ENCODE measurements at regions not wholly inside any gene's neighbourhood (a gene's known extent, or its start where the extent isn't known, plus 50 kb on each side); places are given as distances from the start of the nearest gene placed in this dataset.

DNA sequence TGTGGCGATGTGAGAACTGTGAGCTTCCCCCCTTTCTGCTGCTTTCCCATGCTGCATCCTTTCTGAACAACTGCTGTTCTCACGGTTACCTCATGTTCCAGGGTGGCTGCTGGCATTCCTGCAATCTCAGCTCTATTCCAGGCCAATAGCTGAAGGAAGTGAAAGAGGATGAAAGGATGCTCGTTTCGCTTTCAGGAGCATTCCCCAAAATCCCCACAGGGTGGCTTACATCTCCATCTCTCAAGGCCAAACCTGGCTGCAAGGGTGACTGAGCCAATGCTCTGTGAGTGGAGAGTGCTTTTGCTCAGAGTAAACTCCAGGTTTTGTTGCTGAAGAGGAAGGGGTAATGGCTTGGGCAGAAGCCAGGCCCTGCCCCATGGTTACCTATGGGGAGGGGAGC lies 848.2 kb downstream of the BRD1 start:
- TF ChIP-seq GATA2 (IDR thresholded peaks at IDR 0.05; ENCODE audit: low read depth, low read length): no peak
- TF ChIP-seq GATA3 (IDR thresholded peaks at IDR 0.05; ENCODE audit: low read depth, low read length): no peak

DNA sequence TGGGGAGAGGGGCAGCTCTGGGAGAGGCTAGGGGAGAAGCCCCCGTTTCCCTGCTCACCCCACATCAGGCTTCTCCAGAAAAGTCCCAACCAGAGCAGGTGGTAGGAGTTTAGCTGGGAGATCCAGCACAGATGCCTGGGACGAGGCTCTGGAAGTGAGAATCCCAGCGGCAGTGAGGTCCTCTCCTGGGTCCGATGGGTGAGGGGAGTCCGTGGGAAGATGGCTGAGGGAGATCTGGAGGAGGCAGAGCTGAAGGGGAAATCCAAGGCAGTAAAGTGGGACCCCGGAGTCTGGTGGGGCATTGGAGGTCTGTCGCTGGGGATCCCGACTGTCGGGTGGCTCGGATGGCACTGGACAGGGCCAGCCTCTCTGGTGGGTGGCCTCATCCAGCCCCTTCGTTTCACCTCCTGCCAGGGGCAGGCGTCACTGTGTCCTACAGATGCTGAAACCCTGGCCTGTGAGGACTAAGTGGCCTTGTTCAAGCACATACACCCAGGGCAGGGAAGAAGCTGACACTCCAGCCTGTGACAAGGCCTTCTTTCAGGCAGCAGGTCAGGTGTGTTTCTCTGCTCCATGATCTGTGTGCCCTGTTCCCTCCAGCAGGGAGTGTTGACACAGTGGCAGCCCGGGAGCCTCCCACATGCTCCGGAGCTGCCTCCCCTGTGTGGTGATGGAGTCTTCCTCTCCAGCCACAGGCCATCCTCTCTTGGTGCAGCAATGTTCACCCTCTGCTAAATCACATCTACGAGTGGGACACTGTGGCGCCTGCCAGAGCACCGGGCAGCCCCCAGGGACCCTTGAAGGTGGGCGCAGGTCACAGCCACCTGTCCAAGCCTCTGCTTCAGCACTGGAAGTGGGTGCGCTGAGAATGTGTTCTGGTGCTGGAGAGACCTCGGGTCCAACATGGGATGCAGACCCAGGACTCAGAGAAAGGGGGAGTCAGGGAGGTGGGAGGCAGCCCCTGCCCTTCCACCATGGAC lies 850.8 kb downstream of the BRD1 start:
- TF ChIP-seq GATA2 (IDR thresholded peaks at IDR 0.05; ENCODE audit: low read depth, low read length): no peak

DNA sequence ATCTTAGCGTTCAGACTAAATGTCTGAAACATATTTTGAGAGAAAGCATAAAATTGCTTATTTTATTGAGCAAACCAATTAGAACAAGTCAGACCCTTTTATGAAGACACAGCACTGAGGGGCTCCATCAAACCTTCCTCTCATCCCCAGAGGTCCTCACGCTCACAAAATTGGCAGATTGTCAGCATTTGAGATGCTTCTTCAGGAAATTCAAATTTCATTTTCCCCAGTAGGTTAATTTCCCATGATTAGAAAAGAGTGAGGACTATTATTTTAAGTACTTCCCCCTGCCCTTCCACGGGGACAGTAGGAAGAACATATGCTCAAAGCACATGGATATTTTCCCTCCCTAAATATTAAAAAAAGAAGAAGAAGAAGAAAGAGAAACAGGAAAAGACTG lies 851.8 kb downstream of the BRD1 start:
- TF ChIP-seq GATA3 (IDR thresholded peaks at IDR 0.05; ENCODE audit: low read depth, low read length): no peak
- TF ChIP-seq GATA2 (IDR thresholded peaks at IDR 0.05; ENCODE audit: low read depth, low read length): no peak

GRCh38 chr22:48975316-48975741 lies 852.3 kb downstream of the BRD1 start:
- no peak for TF ChIP-seq GATA2 (IDR thresholded peaks at IDR 0.05; ENCODE audit: low read depth, low read length)
- TF ChIP-seq GATA3 (IDR thresholded peaks at IDR 0.05; ENCODE audit: low read depth, low read length): no peak

DNA sequence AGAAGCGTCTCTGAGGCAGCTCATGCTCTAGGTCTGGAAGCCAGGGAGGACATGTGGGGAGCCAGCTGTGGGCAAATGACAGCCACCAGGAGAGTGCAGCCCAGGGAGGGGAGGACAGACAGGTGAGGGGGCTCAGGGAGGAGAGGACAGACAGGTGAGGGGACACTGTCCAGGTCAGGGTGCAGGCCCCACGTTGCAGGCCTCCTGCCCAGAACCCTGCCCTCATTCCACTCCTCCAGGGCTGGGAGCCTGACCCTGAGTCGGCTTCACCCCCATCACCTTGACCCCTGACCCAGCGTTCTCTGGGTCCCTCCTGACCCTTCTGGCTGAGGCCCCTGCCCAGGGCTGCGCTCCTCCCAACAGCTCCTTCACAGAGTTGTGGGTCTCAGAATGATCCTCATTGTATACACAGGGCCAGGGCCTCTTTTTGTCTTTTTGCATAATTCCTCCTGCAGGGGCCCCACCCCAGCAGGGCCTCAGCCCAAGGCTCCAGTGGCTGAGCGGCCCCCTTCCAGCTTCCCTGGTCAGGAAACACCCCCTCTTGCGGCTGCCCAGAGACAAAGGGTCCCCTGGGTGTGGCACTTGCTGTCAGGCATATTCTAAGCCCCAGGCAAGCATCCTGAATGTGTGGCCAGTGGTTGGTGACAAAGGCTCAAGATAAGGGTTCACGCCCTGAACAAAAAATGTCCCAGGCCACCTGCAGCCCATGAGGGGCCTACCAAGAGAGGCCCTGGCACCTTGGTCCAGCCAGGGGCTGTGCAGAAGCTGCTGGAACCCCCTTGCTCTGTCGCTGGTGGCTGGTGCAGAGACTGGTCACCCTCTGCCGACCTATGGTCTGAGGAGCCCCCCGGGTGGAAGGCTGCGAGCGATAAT lies 853.0 kb downstream of the BRD1 start:
- TF ChIP-seq GATA3 (IDR thresholded peaks at IDR 0.05; ENCODE audit: low read depth, low read length): no peak
- TF ChIP-seq GATA2 (IDR thresholded peaks at IDR 0.05; ENCODE audit: low read depth, low read length): no peak

DNA sequence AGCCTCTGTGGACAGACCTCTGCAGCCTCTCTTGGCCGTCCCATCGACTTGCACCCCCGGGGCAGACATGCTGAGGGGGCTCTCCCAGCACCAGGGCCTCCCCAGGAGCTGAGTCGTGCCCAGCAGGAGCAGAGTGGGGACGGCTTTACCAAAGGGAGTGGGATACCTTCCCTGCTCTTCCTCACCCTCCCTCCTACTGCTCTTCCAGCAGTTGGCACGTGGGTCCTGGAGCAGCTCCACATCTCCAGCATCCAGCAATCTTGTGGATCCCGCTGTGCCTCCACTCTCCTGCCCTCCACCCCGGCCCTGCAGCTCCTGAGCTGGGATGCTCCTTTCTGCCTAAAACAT lies 854.0 kb downstream of the BRD1 start:
- TF ChIP-seq GATA2 (IDR thresholded peaks at IDR 0.05; ENCODE audit: low read depth, low read length) (no peak), GATA3 (IDR thresholded peaks at IDR 0.05; ENCODE audit: low read depth, low read length) (no peak)

DNA sequence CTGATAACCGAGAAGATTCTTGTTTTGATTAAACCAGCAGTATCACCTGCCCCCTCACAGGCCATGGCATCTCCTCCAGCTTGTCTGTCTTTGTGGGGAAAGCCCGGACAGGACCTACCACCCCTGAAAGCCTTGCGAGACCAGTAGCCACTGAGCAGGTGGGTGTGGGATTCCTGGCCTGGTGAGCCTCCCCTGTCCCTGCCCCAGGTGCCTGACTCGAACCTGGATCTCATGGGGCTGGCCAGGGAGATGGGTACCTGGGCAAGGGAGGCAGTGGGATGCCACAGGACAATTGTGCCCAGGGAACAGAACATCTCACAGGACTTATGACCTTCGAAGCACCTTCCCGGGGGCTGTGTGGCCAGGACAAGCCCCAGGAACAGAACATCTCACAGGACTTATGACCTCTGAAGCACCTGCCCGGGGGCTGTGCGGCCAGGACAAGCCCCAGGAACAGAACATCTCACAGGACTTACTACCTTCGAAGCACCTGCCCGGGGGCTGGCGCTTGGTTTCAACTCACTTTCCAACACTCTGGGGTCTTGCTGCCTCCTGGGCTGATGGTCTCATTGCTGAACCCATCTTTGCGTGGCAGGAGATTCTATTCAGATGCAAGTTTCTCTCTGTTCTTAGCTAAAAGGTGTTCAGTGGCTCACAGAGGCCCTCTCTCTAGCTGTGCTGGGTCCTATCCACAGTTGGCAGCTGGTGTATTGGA lies 854.5 kb downstream of the BRD1 start:
- TF ChIP-seq GATA3 (IDR thresholded peaks at IDR 0.05; ENCODE audit: low read depth, low read length) (no peak), GATA2 (IDR thresholded peaks at IDR 0.05; ENCODE audit: low read depth, low read length) (no peak)

GRCh38 chr22:48968201-48968959 lies 859.3 kb downstream of the BRD1 start:
- TF ChIP-seq GATA2 (IDR thresholded peaks at IDR 0.05; ENCODE audit: low read depth, low read length): no peak
- no peak for TF ChIP-seq GATA3 (IDR thresholded peaks at IDR 0.05; ENCODE audit: low read depth, low read length)

- no peak for TF ChIP-seq GATA3 (IDR thresholded peaks at IDR 0.05; ENCODE audit: low read depth, low read length)
- TF ChIP-seq GATA2 (IDR thresholded peaks at IDR 0.05; ENCODE audit: low read depth, low read length): no peak
These were observed 864.3 kb downstream of the BRD1 start for GRCh38 chr22:48963405-48963804.

DNA sequence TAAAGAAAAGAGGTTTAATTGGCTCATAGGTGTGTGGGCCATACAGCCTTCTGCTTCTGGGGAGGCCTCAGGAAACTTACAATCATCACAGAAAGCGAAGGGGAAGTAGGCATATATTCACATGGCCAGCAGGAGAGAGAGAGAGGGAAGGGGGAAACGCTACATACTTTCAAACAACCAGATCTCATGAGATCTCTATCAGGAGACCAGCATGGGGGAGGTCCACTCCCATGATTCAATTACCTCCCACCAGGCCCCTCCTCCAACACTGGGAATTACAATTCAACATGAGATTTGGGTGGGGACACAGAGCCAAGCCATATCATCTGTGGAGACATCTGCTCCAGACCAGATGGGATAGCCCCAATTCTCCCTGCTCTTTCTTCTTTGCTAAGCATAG lies 866.0 kb downstream of the BRD1 start:
- TF ChIP-seq GATA2 (IDR thresholded peaks at IDR 0.05; ENCODE audit: low read depth, low read length) (no peak), GATA3 (IDR thresholded peaks at IDR 0.05; ENCODE audit: low read depth, low read length) (no peak)

- TF ChIP-seq GATA2 (IDR thresholded peaks at IDR 0.05; ENCODE audit: low read depth, low read length) (no peak), GATA3 (IDR thresholded peaks at IDR 0.05; ENCODE audit: low read depth, low read length) (no peak)
These were observed 866.6 kb downstream of the BRD1 start for GRCh38 chr22:48960980-48961660.

GRCh38 chr22:48960576-48960975 lies 867.1 kb downstream of the BRD1 start:
- TF ChIP-seq GATA2 (IDR thresholded peaks at IDR 0.05; ENCODE audit: low read depth, low read length) (no peak), GATA3 (IDR thresholded peaks at IDR 0.05; ENCODE audit: low read depth, low read length) (no peak)

- TF ChIP-seq GATA3 (IDR thresholded peaks at IDR 0.05; ENCODE audit: low read depth, low read length): no peak
- TF ChIP-seq GATA2 (IDR thresholded peaks at IDR 0.05; ENCODE audit: low read depth, low read length): no peak
These were observed 868.2 kb downstream of the BRD1 start for GRCh38 chr22:48959496-48959895.
